ENCODE measurements at regions not wholly inside any gene's neighbourhood (a gene's known extent, or its start where the extent isn't known, plus 50 kb on each side); places are given as distances from the start of the nearest gene placed in this dataset.

DNA sequence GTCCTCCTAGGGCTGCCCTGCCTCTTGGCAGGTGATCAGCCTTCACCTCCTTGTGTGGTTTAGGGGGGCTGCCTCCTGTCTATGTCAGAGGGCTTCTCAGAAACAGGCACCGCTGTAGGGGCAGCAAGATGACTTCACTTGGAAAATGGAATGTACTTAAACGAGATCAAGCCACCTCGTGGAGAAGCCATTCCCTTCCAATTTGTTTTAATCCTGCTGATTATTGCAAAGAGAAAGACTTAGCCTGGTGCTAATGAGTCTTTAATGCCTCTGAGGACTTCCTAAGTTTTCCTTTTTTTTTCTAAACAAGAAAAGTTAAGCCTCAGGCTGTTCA, 62.3 kb upstream of the RFLNA start:
- Mint-ChIP-seq H3K27me3 (peaks cover 4% of the 10 kb centered on the region), H3K4me1 (peaks cover 3% of the 10 kb centered on the region), H3K27ac (no peak overlapping the region), H3K36me3 (ENCODE audit: low read depth) (no peaks in the 10 kb centered on the region), H3K4me3 (no peak overlapping the region), H3K9me3 (ENCODE audit: low read depth) (peaks cover 8% of the 10 kb centered on the region)
- ChIA-PET CTCF (no interaction called here), POLR2A (no interaction called here)
- DNase-seq = no peak
- no peak for ATAC-seq
- intact Hi-C loops (cut with DNase I, micrococcal nuclease) = no loop called here

DNA sequence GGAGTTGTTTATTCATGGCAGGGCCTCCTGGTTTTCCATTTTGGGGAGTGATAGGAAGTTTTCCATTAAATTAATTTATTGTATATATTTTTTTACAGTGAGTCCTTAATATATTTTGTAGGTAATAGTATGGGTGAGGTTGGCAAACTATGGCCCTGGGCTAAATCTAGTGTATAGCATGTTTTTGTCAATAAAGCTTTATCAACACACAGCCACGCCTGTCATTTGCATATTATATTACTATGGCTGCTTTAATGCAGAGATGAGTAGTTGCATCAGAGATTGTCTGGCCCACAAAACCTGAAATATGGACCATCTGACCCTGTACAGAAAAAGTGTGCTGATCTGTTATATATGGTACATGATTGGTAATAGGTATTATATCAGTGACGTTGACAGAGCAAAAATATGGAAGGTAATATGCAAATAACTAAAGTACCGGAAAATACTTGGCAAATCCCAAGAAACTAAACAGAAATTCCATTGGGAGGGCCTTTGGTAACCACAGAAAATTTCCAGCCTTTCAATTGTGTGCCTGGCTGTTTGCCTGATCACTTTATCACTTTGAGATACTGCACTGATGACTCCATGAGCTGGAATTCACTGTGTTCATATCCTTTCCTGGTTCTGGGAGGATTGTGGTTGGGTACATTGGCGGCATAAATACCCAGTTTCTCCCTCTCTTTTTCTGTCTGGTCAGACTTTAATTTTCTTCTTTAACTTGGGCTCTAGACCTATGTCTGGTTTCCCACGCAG, 61.7 kb upstream of the RFLNA start:
- no peaks in the 10 kb centered on the region for H3K4me1 Mint-ChIP-seq
- H3K27me3 Mint-ChIP-seq = peaks cover 4% of the 10 kb centered on the region
- ATAC-seq (no peak), DNase-seq (no peak)
- no peak overlapping the region for H3K27ac Mint-ChIP-seq
- H3K36me3 Mint-ChIP-seq (ENCODE audit: low read depth) = no peaks in the 10 kb centered on the region
- no peak overlapping the region for H3K4me3 Mint-ChIP-seq
- H3K9me3 Mint-ChIP-seq (ENCODE audit: low read depth) = peaks cover 8% of the 10 kb centered on the region
- intact Hi-C loops (cut with DNase I, micrococcal nuclease) = no loop called here
- ChIA-PET POLR2A (no interaction called here), CTCF (interaction anchor here (1.1 kb wide), 1 partner anchor 40 kb away, joined by 4 read pairs; no protein-coding TSS in a partner anchor)

DNA sequence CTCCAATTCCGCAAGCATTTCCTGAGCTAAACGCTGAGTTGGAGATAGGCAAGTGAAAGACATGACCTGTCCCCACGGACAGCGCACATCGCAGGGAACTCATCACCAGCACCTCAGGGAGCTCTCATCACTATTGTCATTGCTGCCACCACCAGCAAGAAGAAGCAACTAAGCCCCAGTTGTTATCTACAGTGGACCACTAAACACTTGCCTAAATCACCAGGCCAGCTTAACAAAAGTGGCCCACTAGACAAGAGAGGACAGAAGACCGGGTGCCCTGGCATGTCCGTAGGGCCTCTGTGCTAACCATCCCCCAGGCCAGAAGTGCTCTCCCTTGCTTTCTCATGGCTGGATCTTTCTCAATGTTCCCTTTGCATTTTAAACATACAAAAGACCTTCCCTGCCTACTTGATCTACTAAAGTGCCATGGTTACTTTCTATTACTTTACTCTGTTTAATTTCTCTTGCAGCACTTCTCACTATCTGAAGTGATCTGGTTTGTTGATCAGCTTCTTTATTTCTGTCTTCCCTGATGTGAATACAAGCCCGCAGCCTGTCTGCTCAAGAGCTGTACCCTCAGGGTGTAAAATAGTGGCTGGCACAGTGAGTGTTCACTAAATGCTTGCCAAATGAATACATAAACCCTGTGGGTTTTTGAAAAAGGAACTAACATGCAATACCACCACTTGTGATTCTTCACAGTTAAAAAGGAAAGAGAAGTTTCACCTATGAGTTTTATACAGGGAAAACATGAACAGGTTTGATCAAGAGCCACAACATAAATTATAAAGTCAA, 60.9 kb upstream of the RFLNA start:
- ChIA-PET POLR2A (no interaction called here), CTCF (interaction anchor here (1.1 kb wide), 1 partner anchor 41 kb away, joined by 4 read pairs; no protein-coding TSS in a partner anchor)
- ATAC-seq (no peak), DNase-seq (no peak)
- no peak overlapping the region for H3K27ac Mint-ChIP-seq
- H3K36me3 Mint-ChIP-seq (ENCODE audit: low read depth) = no peaks in the 10 kb centered on the region
- intact Hi-C loops (cut with DNase I, micrococcal nuclease) = no loop called here
- peaks cover 4% of the 10 kb centered on the region for H3K27me3 Mint-ChIP-seq
- H3K9me3 Mint-ChIP-seq (ENCODE audit: low read depth) = peaks cover 8% of the 10 kb centered on the region
- no peaks in the 10 kb centered on the region for H3K4me1 Mint-ChIP-seq
- no peak overlapping the region for H3K4me3 Mint-ChIP-seq

DNA sequence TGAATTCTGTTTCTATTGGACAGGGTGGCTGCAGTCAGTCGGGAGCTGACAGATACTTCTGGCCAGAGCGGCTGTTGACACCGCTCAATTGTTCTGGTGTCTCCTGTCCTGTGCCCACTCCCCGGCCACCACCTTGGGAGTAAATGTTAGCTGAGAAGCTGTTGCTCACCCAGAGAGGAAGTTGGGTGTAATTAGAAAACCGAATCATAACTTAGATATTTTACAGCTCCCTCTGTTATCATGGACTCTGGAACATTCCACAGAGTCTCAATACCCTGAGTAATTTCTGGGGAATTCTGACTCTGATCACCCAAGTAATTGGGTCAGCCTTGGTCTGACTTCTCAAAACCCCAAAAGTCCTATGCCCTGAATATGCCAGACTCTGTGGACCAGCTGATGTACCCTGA, 58.3 kb upstream of the RFLNA start:
- Mint-ChIP-seq H3K9me3 (ENCODE audit: low read depth) (peaks cover 4% of the 10 kb centered on the region), H3K4me1 (no peaks in the 10 kb centered on the region), H3K27ac (no peak overlapping the region), H3K36me3 (ENCODE audit: low read depth) (no peaks in the 10 kb centered on the region), H3K27me3 (peaks cover 4% of the 10 kb centered on the region), H3K4me3 (no peak overlapping the region)
- ChIA-PET POLR2A (interaction anchor here (0.5 kb wide), 1 partner anchor 495 kb away, joined by 3 read pairs; no protein-coding TSS in a partner anchor), CTCF (no interaction called here)
- no peak for DNase-seq
- intact Hi-C loops (cut with DNase I, micrococcal nuclease) = no loop called here
- ATAC-seq = no peak

DNA sequence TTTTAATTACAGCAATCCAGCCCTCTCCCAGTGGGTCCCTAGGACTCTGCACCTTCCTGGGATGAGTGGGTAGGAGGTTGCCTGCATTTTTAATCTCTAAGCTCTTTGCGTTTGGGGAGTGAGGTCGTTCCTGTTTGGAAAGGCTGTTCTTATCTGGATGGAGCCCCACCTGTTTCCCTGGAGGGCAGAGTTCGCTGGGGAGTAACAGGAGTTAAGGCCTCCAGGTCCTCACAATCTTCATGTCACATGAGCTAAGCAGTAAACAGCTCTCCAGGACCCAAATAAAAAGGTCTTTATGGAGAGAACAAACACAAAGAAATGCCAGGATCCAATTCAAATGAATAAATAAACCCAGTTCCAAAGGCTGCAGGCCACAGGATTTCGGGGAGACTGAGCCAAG, 56.0 kb upstream of the RFLNA start:
- H3K27me3 Mint-ChIP-seq = no peaks in the 10 kb centered on the region
- no peak overlapping the region for H3K27ac Mint-ChIP-seq
- H3K9me3 Mint-ChIP-seq (ENCODE audit: low read depth) = peaks cover 4% of the 10 kb centered on the region
- CTCF ChIA-PET = interaction anchor here (1.0 kb wide), 1 partner anchor 38 kb away, joined by 4 read pairs; no protein-coding TSS in a partner anchor
- DNase-seq (no peak), ATAC-seq (no peak)
- no peaks in the 10 kb centered on the region for H3K36me3 Mint-ChIP-seq (ENCODE audit: low read depth)
- POLR2A ChIA-PET = no interaction called here
- intact Hi-C loops (cut with DNase I, micrococcal nuclease) = no loop called here
- H3K4me3 Mint-ChIP-seq = no peak overlapping the region
- no peaks in the 10 kb centered on the region for H3K4me1 Mint-ChIP-seq

DNA sequence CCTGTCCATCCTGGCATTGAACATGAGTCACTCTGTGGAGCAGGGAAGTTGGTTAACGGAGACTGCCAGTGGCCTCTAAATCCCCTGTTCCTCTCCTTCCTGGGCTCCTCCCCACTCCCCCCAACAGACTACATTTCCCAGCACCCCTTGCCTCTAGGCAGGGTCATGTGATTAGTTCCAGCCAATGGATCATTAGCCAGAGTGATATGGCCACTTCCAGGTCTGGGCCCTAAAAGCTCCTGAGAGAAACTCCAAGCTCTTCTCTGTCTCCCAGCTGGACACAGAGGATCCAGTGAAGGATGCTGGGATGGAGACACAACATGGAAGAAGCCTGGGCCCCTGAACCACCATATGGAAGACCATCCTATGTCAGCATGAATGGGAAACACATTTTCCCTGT, 54.4 kb upstream of the RFLNA start:
- DNase-seq = peak; percentile 24
- H3K9me3 Mint-ChIP-seq (ENCODE audit: low read depth) = no peaks in the 10 kb centered on the region

DNA sequence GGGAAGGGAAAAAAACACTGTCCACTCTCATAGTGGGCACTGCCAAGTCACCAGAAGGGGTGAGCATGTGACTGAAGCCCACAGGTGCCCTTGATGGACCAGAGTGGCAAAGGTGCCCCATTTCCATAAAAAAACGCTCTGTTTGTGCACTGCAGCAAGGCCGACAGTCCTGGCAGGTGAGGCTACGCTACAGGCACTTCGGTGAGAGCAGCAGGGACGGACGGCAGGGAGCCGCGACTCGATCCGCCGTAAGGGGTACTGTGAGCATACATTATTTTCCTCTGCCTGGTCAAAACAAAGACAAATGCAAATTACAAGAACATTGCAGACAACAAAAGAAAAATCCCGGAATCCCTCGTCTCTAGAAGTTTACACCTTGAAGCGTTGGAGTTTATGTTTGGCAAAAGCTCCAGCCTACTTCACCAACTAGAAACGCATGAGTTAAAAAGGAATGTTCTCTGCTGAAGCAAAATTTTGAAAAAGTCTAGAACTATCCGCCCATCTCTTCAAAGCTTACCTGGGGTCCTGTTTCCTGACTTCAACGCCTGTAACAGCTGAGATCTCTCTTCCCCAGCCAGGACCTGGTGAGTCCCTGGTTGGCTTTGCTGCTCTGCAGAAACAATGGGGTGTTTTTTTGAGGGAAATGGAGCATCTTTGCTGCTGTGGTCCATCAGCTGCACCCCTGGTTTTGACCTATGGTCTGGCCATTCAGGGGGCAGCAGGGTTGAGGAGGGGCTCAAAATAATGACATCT, 52.9 kb upstream of the RFLNA start:
- H3K4me1 Mint-ChIP-seq = no peaks in the 10 kb centered on the region
- no peak overlapping the region for H3K4me3 Mint-ChIP-seq
- no peak overlapping the region for H3K27ac Mint-ChIP-seq
- H3K27me3 Mint-ChIP-seq = peaks cover 4% of the 10 kb centered on the region
- CTCF ChIA-PET = interaction anchor here (1.0 kb wide), 1 partner anchor 10 kb away, joined by 3 read pairs; no protein-coding TSS in a partner anchor
- H3K36me3 Mint-ChIP-seq (ENCODE audit: low read depth) = peaks cover 2% of the 10 kb centered on the region
- intact Hi-C loops (cut with DNase I, micrococcal nuclease) = no loop called here
- DNase-seq = no peak
- ATAC-seq = no peak
- POLR2A ChIA-PET = no interaction called here
- no peaks in the 10 kb centered on the region for H3K9me3 Mint-ChIP-seq (ENCODE audit: low read depth)

More for the DNA sequence above, 54.4 kb upstream of the RFLNA start:
- intact Hi-C loops (cut with DNase I, micrococcal nuclease) = no loop called here
- ChIA-PET POLR2A (no interaction called here), CTCF (no interaction called here)
- peaks cover 2% of the 10 kb centered on the region for H3K27me3 Mint-ChIP-seq
- H3K4me3 Mint-ChIP-seq = no peak overlapping the region
- no peaks in the 10 kb centered on the region for H3K4me1 Mint-ChIP-seq
- ATAC-seq = peak; percentile 75
- H3K27ac Mint-ChIP-seq = no peak overlapping the region
- no peaks in the 10 kb centered on the region for H3K36me3 Mint-ChIP-seq (ENCODE audit: low read depth)

DNA sequence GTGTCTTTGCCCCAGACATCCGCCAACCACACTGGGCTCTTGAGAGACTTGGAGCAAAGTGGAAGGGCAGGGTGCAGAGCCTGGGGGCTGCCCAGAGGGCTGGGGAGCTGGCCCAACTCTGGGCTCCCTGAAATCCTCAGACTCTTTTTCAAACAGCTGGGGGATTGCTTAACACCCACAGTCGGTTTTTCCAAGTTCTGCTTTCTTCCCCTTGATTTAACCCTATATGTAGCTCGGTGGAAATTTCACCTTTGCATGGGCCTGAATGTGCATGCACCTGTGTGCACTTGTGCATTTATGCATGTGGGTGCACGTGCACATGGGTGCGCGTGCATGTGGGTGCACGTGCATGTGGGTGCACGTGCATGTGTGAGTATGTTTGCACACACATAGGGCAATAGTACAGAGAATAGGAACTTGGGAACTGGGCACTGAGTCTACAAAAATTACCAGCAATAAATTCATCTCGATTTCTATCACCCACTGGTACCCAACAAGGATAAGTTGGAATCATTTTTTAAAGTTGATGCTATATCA, 52.3 kb upstream of the RFLNA start:
- ChIA-PET CTCF (interaction anchor here (1.0 kb wide), 1 partner anchor 11 kb away, joined by 3 read pairs; no protein-coding TSS in a partner anchor), POLR2A (no interaction called here)
- Mint-ChIP-seq H3K4me1 (no peaks in the 10 kb centered on the region), H3K27ac (no peak overlapping the region), H3K4me3 (no peak overlapping the region), H3K9me3 (ENCODE audit: low read depth) (peaks cover 4% of the 10 kb centered on the region), H3K36me3 (ENCODE audit: low read depth) (peaks cover 2% of the 10 kb centered on the region), H3K27me3 (peaks cover 4% of the 10 kb centered on the region)
- no peak for DNase-seq
- ATAC-seq = no peak
- intact Hi-C loops (cut with DNase I, micrococcal nuclease) = no loop called here

DNA sequence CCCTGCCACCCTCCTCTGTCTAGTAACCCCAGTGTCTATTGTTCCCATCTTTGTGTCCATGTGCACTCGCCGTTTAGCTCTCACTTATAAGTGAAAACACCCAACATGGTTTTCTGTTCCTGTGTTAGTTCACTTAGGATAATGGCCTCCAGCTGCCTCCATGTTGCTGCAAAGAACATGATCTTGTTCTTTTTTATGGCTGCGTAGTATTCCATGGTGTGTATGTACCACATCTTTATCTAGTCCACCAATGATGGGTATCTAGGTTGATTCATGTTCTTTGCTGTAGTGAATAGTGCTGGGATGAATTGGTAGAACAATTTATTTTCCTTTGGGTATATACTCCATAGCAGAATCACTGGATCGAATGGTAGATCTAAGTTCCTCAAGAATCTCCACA, 51.0 kb upstream of the RFLNA start:
- no peak for ATAC-seq
- Mint-ChIP-seq H3K4me3 (no peak overlapping the region), H3K9me3 (ENCODE audit: low read depth) (peaks cover 4% of the 10 kb centered on the region), H3K27ac (no peak overlapping the region), H3K4me1 (no peaks in the 10 kb centered on the region), H3K27me3 (peaks cover 4% of the 10 kb centered on the region), H3K36me3 (ENCODE audit: low read depth) (peaks cover 2% of the 10 kb centered on the region)
- CTCF ChIA-PET = no interaction called here
- POLR2A ChIA-PET = no interaction called here
- no peak for DNase-seq
- intact Hi-C loops (cut with DNase I, micrococcal nuclease) = no loop called here
